ENCODE measurements at regions not wholly inside any gene's neighbourhood (a gene's known extent, or its start where the extent isn't known, plus 50 kb on each side); places are given as distances from the start of the nearest gene placed in this dataset.

- Histone ChIP-seq H3K36me3 (ENCODE audit: insufficient read depth, low read length) (no peaks in the 10 kb centered on the region), H3K9ac (ENCODE audit: low read depth, low read length) (no peak overlapping the region), H3K9me3 (ENCODE audit: control insufficient read depth, insufficient read depth, low read length) (no peaks in the 10 kb centered on the region), H3K4me1 (ENCODE audit: insufficient read depth, low read length) (no peaks in the 10 kb centered on the region)
Measured at GRCh38 chr12:111169032-111169431, 199.9 kb downstream of the PHETA1 start.

- Histone ChIP-seq H3K9me3 (ENCODE audit: control insufficient read depth, insufficient read depth, low read length) (no peaks in the 10 kb centered on the region), H3K4me1 (ENCODE audit: insufficient read depth, low read length) (no peaks in the 10 kb centered on the region), H3K36me3 (ENCODE audit: insufficient read depth, low read length) (no peaks in the 10 kb centered on the region)
Measured at GRCh38 chr12:111168009-111168900, 200.6 kb downstream of the PHETA1 start.

GRCh38 chr12:111166779-111167540 lies 201.9 kb downstream of the PHETA1 start:
- H3K4me1 ChIP-seq (ENCODE audit: insufficient read depth, low read length): no peaks in the 10 kb centered on the region
- H3K9me3 ChIP-seq (ENCODE audit: control insufficient read depth, insufficient read depth, low read length): no peaks in the 10 kb centered on the region
- no peaks in the 10 kb centered on the region for H3K36me3 ChIP-seq (ENCODE audit: insufficient read depth, low read length)
- H3K9ac ChIP-seq (ENCODE audit: low read depth, low read length): no peak overlapping the region

More at GRCh38 chr12:111168009-111168900, 200.6 kb downstream of the PHETA1 start:
- no peak overlapping the region for H3K9ac ChIP-seq (ENCODE audit: low read depth, low read length)

- Histone ChIP-seq H3K9me3 (ENCODE audit: control insufficient read depth, insufficient read depth, low read length) (no peaks in the 10 kb centered on the region), H3K36me3 (ENCODE audit: insufficient read depth, low read length) (no peaks in the 10 kb centered on the region), H3K4me1 (ENCODE audit: insufficient read depth, low read length) (peaks cover 9% of the 10 kb centered on the region; the same call in 1 of the 2 replicates), H3K9ac (ENCODE audit: low read depth, low read length) (no peak overlapping the region)
Measured at GRCh38 chr12:111164833-111165525, 203.9 kb downstream of the PHETA1 start.

GRCh38 chr12:111163422-111163821 lies 205.5 kb downstream of the PHETA1 start:
- no peaks in the 10 kb centered on the region for H3K36me3 ChIP-seq (ENCODE audit: insufficient read depth, low read length)
- H3K4me1 ChIP-seq (ENCODE audit: insufficient read depth, low read length): peaks cover 13% of the 10 kb centered on the region; the same call in 1 of the 2 replicates
- H3K9me3 ChIP-seq (ENCODE audit: control insufficient read depth, insufficient read depth, low read length): no peaks in the 10 kb centered on the region
- H3K9ac ChIP-seq (ENCODE audit: low read depth, low read length): no peak overlapping the region

GRCh38 chr12:111161898-111162297 lies 207.0 kb downstream of the PHETA1 start:
- H3K36me3 ChIP-seq (ENCODE audit: insufficient read depth, low read length): no peaks in the 10 kb centered on the region
- no peak overlapping the region for H3K9ac ChIP-seq (ENCODE audit: low read depth, low read length)
- peaks cover 13% of the 10 kb centered on the region; the same call in 1 of the 2 replicates for H3K4me1 ChIP-seq (ENCODE audit: insufficient read depth, low read length)
- H3K9me3 ChIP-seq (ENCODE audit: control insufficient read depth, insufficient read depth, low read length): no peaks in the 10 kb centered on the region

GRCh38 chr12:111160350-111161241 lies 208.3 kb downstream of the PHETA1 start:
- Histone ChIP-seq H3K36me3 (ENCODE audit: insufficient read depth, low read length) (no peaks in the 10 kb centered on the region), H3K9ac (ENCODE audit: low read depth, low read length) (no peak overlapping the region), H3K9me3 (ENCODE audit: control insufficient read depth, insufficient read depth, low read length) (no peaks in the 10 kb centered on the region), H3K4me1 (ENCODE audit: insufficient read depth, low read length) (peaks cover 13% of the 10 kb centered on the region; the same call in 1 of the 2 replicates)

GRCh38 chr12:111158992-111159391 lies 209.9 kb downstream of the PHETA1 start:
- no peaks in the 10 kb centered on the region for H3K36me3 ChIP-seq (ENCODE audit: insufficient read depth, low read length)
- H3K9ac ChIP-seq (ENCODE audit: low read depth, low read length): no peak overlapping the region
- H3K4me1 ChIP-seq (ENCODE audit: insufficient read depth, low read length): peaks cover 16% of the 10 kb centered on the region; the same call in 1 of the 2 replicates
- no peaks in the 10 kb centered on the region for H3K9me3 ChIP-seq (ENCODE audit: control insufficient read depth, insufficient read depth, low read length)

GRCh38 chr12:111157486-111157885 lies 211.4 kb downstream of the PHETA1 start:
- H3K9ac ChIP-seq (ENCODE audit: low read depth, low read length): no peak overlapping the region
- H3K9me3 ChIP-seq (ENCODE audit: control insufficient read depth, insufficient read depth, low read length): no peaks in the 10 kb centered on the region
- H3K4me1 ChIP-seq (ENCODE audit: insufficient read depth, low read length): peaks cover 18% of the 10 kb centered on the region; the same call in 1 of the 2 replicates
- no peaks in the 10 kb centered on the region for H3K36me3 ChIP-seq (ENCODE audit: insufficient read depth, low read length)

- Histone ChIP-seq H3K36me3 (ENCODE audit: insufficient read depth, low read length) (no peaks in the 10 kb centered on the region), H3K4me1 (ENCODE audit: insufficient read depth, low read length) (peaks cover 18% of the 10 kb centered on the region; the same call in 1 of the 2 replicates), H3K9ac (ENCODE audit: low read depth, low read length) (no peak overlapping the region), H3K9me3 (ENCODE audit: control insufficient read depth, insufficient read depth, low read length) (no peaks in the 10 kb centered on the region)
Measured at GRCh38 chr12:111156304-111156703, 212.6 kb downstream of the PHETA1 start.

- Histone ChIP-seq H3K36me3 (ENCODE audit: insufficient read depth, low read length) (no peaks in the 10 kb centered on the region), H3K4me1 (ENCODE audit: insufficient read depth, low read length) (peaks cover 15% of the 10 kb centered on the region; the same call in 1 of the 2 replicates), H3K9ac (ENCODE audit: low read depth, low read length) (no peak overlapping the region), H3K9me3 (ENCODE audit: control insufficient read depth, insufficient read depth, low read length) (no peaks in the 10 kb centered on the region)
Measured at GRCh38 chr12:111155521-111155920, 213.4 kb downstream of the PHETA1 start.

- peaks cover 10% of the 10 kb centered on the region; the same call in 1 of the 2 replicates for H3K4me1 ChIP-seq (ENCODE audit: insufficient read depth, low read length)
- H3K36me3 ChIP-seq (ENCODE audit: insufficient read depth, low read length): no peaks in the 10 kb centered on the region
- no peak overlapping the region for H3K9ac ChIP-seq (ENCODE audit: low read depth, low read length)
- no peaks in the 10 kb centered on the region for H3K9me3 ChIP-seq (ENCODE audit: control insufficient read depth, insufficient read depth, low read length)
Measured at GRCh38 chr12:111155020-111155419, 213.9 kb downstream of the PHETA1 start.

GRCh38 chr12:111154147-111154834 lies 214.6 kb downstream of the PHETA1 start:
- Histone ChIP-seq H3K4me1 (ENCODE audit: insufficient read depth, low read length) (peaks cover 5% of the 10 kb centered on the region; the same call in 1 of the 2 replicates), H3K36me3 (ENCODE audit: insufficient read depth, low read length) (no peaks in the 10 kb centered on the region), H3K9ac (ENCODE audit: low read depth, low read length) (no peak overlapping the region), H3K9me3 (ENCODE audit: control insufficient read depth, insufficient read depth, low read length) (no peaks in the 10 kb centered on the region)

Data from ES-I3 (cell line).